SK-N-SH (cell line): ENCODE measurements at regions not wholly inside any gene's neighbourhood (a gene's known extent, or its start where the extent isn't known, plus 50 kb on each side); places are given as distances from the start of the nearest gene placed in this dataset.

ENCODE experiments used
- ELF1 ChIP-seq: IDR thresholded peaks from 2 replicates; pipeline ENCODE4 v1.4.0; 2012
- EZH2phosphoT487 ChIP-seq: fragments of 200-600 bp; sonication (generic); IDR thresholded peaks from 2 replicates; pipeline ENCODE4 v1.6.1; 2017; ENCODE audit warnings: low read depth, mixed run types, mild to moderate bottlenecking, antibody characterized with exemption, moderate library complexity, borderline replicate concordance
- FOXM1 ChIP-seq: IDR thresholded peaks from 2 replicates; pipeline ENCODE4 v1.4.0; 2012; ENCODE audit warnings: low read depth, mild to moderate bottlenecking
- GABPA ChIP-seq: IDR thresholded peaks from 2 replicates; pipeline ENCODE4 v1.4.0; 2012; ENCODE audit warnings: low read depth, mild to moderate bottlenecking
- MEF2A ChIP-seq: IDR thresholded peaks from 2 replicates; pipeline ENCODE4 v1.4.0; 2012; ENCODE audit warnings: low read depth, borderline replicate concordance
- POLR2AphosphoS5 ChIP-seq: IDR thresholded peaks from 2 replicates; pipeline ENCODE4 v1.6.1; 2012; ENCODE audit warnings: low read depth, low read length
- RAD21 ChIP-seq: IDR thresholded peaks from 2 replicates; pipeline ENCODE4 v1.6.1; 2012; ENCODE audit warnings: mild to moderate bottlenecking, low read length
- TAF1 ChIP-seq: IDR thresholded peaks from 2 replicates; pipeline ENCODE4 v1.6.1; 2012; ENCODE audit warnings: low read depth, mild to moderate bottlenecking, low read length, moderate library complexity, borderline replicate concordance
- TCF12 ChIP-seq: IDR thresholded peaks from 2 replicates; pipeline ENCODE4 v1.4.0; 2012
- TF ChIP-seq, protein P1 (sequence below): fragments of 200-600 bp; sonication (generic); IDR thresholded peaks from 2 replicates; pipeline ENCODE4 v1.6.1; 2017; ENCODE audit warnings: antibody characterized with exemption, mild to moderate bottlenecking, moderate library complexity
- TF ChIP-seq, protein P2 (sequence below): IDR thresholded peaks from 2 replicates; pipeline ENCODE4 v1.4.0; 2012; ENCODE audit warnings: low read depth
- TF ChIP-seq, protein P3 (sequence below): IDR thresholded peaks from 2 replicates; pipeline ENCODE4 v1.6.1; 2012; ENCODE audit warnings: mild to moderate bottlenecking, low read depth, low read length, moderate library complexity

DNA sequence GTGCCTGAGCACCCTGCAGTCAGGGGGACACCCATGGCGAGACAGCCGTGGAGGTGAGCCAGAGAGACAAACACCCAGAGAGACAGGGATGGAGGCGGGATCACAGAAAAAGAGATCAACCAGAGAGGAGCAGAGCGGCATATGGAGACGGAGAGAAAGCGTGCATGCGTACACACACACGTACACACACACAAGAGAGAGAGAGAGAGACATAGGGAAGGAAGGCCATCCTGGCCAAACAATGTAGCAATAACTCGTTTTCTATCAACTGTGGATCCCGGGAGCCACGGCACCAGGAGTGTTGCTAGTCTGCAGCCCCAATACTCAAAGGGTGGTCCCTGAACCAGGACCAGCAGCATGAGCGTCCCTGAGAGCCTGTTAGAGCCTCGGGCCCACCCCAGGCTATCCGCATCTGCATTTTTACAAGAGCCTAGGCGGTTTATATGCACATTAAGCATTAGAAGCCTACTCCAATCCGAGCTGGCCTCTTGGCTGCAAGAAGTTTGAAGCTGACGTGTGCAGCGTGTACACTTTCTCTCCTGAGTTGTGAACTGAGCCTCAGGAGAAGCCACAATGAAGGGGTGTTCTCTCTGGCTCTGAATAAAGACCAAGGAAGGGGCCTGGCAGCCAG lies 50.1 kb upstream of the MYCN start:
- TF ChIP-seq, protein P1, sequence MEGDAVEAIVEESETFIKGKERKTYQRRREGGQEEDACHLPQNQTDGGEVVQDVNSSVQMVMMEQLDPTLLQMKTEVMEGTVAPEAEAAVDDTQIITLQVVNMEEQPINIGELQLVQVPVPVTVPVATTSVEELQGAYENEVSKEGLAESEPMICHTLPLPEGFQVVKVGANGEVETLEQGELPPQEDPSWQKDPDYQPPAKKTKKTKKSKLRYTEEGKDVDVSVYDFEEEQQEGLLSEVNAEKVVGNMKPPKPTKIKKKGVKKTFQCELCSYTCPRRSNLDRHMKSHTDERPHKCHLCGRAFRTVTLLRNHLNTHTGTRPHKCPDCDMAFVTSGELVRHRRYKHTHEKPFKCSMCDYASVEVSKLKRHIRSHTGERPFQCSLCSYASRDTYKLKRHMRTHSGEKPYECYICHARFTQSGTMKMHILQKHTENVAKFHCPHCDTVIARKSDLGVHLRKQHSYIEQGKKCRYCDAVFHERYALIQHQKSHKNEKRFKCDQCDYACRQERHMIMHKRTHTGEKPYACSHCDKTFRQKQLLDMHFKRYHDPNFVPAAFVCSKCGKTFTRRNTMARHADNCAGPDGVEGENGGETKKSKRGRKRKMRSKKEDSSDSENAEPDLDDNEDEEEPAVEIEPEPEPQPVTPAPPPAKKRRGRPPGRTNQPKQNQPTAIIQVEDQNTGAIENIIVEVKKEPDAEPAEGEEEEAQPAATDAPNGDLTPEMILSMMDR: no peak
- TF ChIP-seq MEF2A (no peak), FOXM1 (no peak), TCF12 (no peak), EZH2phosphoT487 (no peak), ELF1 (no peak), TAF1 (no peak), GABPA (no peak), RAD21 (no peak), POLR2AphosphoS5 (no peak)
- TF ChIP-seq, protein P2, sequence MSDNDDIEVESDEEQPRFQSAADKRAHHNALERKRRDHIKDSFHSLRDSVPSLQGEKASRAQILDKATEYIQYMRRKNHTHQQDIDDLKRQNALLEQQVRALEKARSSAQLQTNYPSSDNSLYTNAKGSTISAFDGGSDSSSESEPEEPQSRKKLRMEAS: no peak
- TF ChIP-seq, protein P3, sequence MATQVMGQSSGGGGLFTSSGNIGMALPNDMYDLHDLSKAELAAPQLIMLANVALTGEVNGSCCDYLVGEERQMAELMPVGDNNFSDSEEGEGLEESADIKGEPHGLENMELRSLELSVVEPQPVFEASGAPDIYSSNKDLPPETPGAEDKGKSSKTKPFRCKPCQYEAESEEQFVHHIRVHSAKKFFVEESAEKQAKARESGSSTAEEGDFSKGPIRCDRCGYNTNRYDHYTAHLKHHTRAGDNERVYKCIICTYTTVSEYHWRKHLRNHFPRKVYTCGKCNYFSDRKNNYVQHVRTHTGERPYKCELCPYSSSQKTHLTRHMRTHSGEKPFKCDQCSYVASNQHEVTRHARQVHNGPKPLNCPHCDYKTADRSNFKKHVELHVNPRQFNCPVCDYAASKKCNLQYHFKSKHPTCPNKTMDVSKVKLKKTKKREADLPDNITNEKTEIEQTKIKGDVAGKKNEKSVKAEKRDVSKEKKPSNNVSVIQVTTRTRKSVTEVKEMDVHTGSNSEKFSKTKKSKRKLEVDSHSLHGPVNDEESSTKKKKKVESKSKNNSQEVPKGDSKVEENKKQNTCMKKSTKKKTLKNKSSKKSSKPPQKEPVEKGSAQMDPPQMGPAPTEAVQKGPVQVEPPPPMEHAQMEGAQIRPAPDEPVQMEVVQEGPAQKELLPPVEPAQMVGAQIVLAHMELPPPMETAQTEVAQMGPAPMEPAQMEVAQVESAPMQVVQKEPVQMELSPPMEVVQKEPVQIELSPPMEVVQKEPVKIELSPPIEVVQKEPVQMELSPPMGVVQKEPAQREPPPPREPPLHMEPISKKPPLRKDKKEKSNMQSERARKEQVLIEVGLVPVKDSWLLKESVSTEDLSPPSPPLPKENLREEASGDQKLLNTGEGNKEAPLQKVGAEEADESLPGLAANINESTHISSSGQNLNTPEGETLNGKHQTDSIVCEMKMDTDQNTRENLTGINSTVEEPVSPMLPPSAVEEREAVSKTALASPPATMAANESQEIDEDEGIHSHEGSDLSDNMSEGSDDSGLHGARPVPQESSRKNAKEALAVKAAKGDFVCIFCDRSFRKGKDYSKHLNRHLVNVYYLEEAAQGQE: no peak
